NB4 (cell line): ENCODE measurements at regions not wholly inside any gene's neighbourhood (a gene's known extent, or its start where the extent isn't known, plus 50 kb on each side); places are given as distances from the start of the nearest gene placed in this dataset.

Source experiments
- POLR2A ChIP-seq: IDR thresholded peaks from 2 replicates; pipeline ENCODE4 v1.6.1; 2011; ENCODE audit warnings: mild to moderate bottlenecking; ENCODE audit not compliant: insufficient read length; ENCODE audit errors: extremely low read depth
- TF ChIP-seq, protein P1 (sequence below): IDR thresholded peaks from one replicate; pipeline ENCODE4 v1.5.1; 2012; ENCODE audit warnings: low read depth, low read length

- TF ChIP-seq, protein P1, sequence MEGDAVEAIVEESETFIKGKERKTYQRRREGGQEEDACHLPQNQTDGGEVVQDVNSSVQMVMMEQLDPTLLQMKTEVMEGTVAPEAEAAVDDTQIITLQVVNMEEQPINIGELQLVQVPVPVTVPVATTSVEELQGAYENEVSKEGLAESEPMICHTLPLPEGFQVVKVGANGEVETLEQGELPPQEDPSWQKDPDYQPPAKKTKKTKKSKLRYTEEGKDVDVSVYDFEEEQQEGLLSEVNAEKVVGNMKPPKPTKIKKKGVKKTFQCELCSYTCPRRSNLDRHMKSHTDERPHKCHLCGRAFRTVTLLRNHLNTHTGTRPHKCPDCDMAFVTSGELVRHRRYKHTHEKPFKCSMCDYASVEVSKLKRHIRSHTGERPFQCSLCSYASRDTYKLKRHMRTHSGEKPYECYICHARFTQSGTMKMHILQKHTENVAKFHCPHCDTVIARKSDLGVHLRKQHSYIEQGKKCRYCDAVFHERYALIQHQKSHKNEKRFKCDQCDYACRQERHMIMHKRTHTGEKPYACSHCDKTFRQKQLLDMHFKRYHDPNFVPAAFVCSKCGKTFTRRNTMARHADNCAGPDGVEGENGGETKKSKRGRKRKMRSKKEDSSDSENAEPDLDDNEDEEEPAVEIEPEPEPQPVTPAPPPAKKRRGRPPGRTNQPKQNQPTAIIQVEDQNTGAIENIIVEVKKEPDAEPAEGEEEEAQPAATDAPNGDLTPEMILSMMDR: no peak
- TF ChIP-seq POLR2A: no peak
These were observed 225.7 kb downstream of the ACKR3 start for GRCh38 chr2:236795169-236795860.
